ENCODE measurements at regions not wholly inside any gene's neighbourhood (a gene's known extent, or its start where the extent isn't known, plus 50 kb on each side); places are given as distances from the start of the nearest gene placed in this dataset.

- TF ChIP-seq, protein P1, sequence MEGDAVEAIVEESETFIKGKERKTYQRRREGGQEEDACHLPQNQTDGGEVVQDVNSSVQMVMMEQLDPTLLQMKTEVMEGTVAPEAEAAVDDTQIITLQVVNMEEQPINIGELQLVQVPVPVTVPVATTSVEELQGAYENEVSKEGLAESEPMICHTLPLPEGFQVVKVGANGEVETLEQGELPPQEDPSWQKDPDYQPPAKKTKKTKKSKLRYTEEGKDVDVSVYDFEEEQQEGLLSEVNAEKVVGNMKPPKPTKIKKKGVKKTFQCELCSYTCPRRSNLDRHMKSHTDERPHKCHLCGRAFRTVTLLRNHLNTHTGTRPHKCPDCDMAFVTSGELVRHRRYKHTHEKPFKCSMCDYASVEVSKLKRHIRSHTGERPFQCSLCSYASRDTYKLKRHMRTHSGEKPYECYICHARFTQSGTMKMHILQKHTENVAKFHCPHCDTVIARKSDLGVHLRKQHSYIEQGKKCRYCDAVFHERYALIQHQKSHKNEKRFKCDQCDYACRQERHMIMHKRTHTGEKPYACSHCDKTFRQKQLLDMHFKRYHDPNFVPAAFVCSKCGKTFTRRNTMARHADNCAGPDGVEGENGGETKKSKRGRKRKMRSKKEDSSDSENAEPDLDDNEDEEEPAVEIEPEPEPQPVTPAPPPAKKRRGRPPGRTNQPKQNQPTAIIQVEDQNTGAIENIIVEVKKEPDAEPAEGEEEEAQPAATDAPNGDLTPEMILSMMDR (IDR thresholded peaks at IDR 0.05) = no peak
- no peak for TF ChIP-seq POLR2A (IDR thresholded peaks at IDR 0.05)
Observed at GRCh38 chrX:7215842-7216241, 67.9 kb upstream of the PUDP start.
